Caco-2 (cell line): ENCODE measurements at regions not wholly inside any gene's neighbourhood (a gene's known extent, or its start where the extent isn't known, plus 50 kb on each side); places are given as distances from the start of the nearest gene placed in this dataset.

Experiments used
- BruUV-seq: library from RNA; stranded (reverse); fragments of 400-500 nt; replicated peaks from 2 replicates; lab custom pipeline; 2021; lab: Mats Ljungman, UMichigan
- CTCF ChIA-PET: fragments of 300-600 bp; sonication (Branson Sonifier 250); formaldehyde crosslinking; loops from one replicate; lab custom pipeline; 2022; ENCODE audit warnings: antibody characterized with exemption; lab: Charles Lee
- POLR2A ChIA-PET: fragments of 300-600 bp; sonication (Branson Sonifier 250); formaldehyde crosslinking; loops from one replicate; lab custom pipeline; 2022; ENCODE audit warnings: antibody characterized with exemption; lab: Charles Lee
- DNase-seq, 2 experiments: peaks; one replicate each; pipeline versions ENCODE4 v3.0.0 to v3.0.0-alpha.2; 2020 to 2022
- H3K27me3 ChIP-seq: replicated peaks from 2 replicates; pipeline ENCODE4 v1.6.0; 2011; ENCODE audit warnings: low read length; ENCODE audit not compliant: control insufficient read depth, insufficient read depth
- H3K36me3 ChIP-seq: 2 replicates; pipeline ENCODE4 v1.5.1; 2011; ENCODE audit warnings: low read length; ENCODE audit not compliant: control insufficient read depth, insufficient read depth
- H3K4me1 ChIP-seq: fragments of 250-450 bp; sonication (Bioruptor Pico); 2 replicates; pipeline ENCODE4 v1.5.1; 2020; ENCODE audit warnings: mild to moderate bottlenecking
- H3K4me3 ChIP-seq: 2 replicates; pipeline ENCODE4 v1.5.1; 2011; ENCODE audit warnings: low read depth, mild to moderate bottlenecking, control low read depth, low read length
- H3K9me3 ChIP-seq: fragments of 250-450 bp; sonication (Bioruptor Pico); 2 replicates; pipeline ENCODE4 v1.5.1; 2020; ENCODE audit warnings: mild to moderate bottlenecking, moderate library complexity
- H3K27ac Mint-ChIP-seq: one replicate; pipeline ENCODE4 v1.8.0; 2022; ENCODE audit warnings: mixed read lengths; ENCODE audit not compliant: unreplicated experiment
- H3K27me3 Mint-ChIP-seq: one replicate; pipeline ENCODE4 v1.8.0; 2022; ENCODE audit warnings: mixed read lengths; ENCODE audit not compliant: insufficient read depth, unreplicated experiment
- H3K36me3 Mint-ChIP-seq: one replicate; pipeline ENCODE4 v1.8.0; 2022; ENCODE audit warnings: mild to moderate bottlenecking, mixed read lengths; ENCODE audit not compliant: insufficient read depth, unreplicated experiment
- H3K4me1 Mint-ChIP-seq: one replicate; pipeline ENCODE4 v1.8.0; 2022; ENCODE audit warnings: low read depth, mixed read lengths; ENCODE audit not compliant: unreplicated experiment
- H3K4me3 Mint-ChIP-seq: one replicate; pipeline ENCODE4 v1.8.0; 2022; ENCODE audit warnings: mild to moderate bottlenecking, moderate library complexity, mixed read lengths; ENCODE audit not compliant: unreplicated experiment
- H3K9me3 Mint-ChIP-seq: one replicate; pipeline ENCODE4 v1.8.0; 2022; ENCODE audit warnings: mixed read lengths; ENCODE audit not compliant: unreplicated experiment
- CTCF ChIP-seq, 2 experiments: fragments of 200-600 bp in 1 of 2; IDR thresholded peaks; 1 replicate in 1 of 2; 2 replicates in 1 of 2; pipeline versions ENCODE4 v1.5.1 to v1.8.0; 2011 to 2022; ENCODE audit warnings: antibody characterized with exemption in 1 of 2, control low read depth in 1 of 2, inconsistent platforms in 1 of 2, low read depth in 1 of 2, low read length in 1 of 2, mild to moderate bottlenecking in 1 of 2, moderate library complexity in 1 of 2; ENCODE audit not compliant: insufficient read depth in 1 of 2, severe bottlenecking in 1 of 2, unreplicated experiment in 1 of 2
- intact Hi-C: fragments of 100-400 bp; cut with micrococcal nuclease; formaldehyde crosslinking; loops from one replicate; pipeline ENCODE4 v1.10.0; 2022; ENCODE audit not compliant: unreplicated experiment

- Mint-ChIP-seq H3K27ac (peak overlapping the region; percentile 7), H3K4me3 (no peak overlapping the region), H3K27me3 (no peaks in the 10 kb centered on the region), H3K4me1 (peaks cover 12% of the 10 kb centered on the region), H3K36me3 (peaks cover 6% of the 10 kb centered on the region), H3K9me3 (peaks cover 19% of the 10 kb centered on the region)
- BruUV-seq, result no TSS peak
- TF ChIP-seq CTCF (IDR thresholded peaks at IDR 0.05; ENCODE audit: insufficient read depth in 1 of 2, low read depth in 1 of 2, low read length in 1 of 2, severe bottlenecking in 1 of 2, unreplicated experiment in 1 of 2), result no peak
- no peaks in the 10 kb centered on the region; the same call in 1 of the 2 replicates for H3K36me3 ChIP-seq
- peaks cover 10% of the 10 kb centered on the region for H3K4me1 ChIP-seq
- no peaks in the 10 kb centered on the region for H3K27me3 ChIP-seq
- intact Hi-C loops, result no loop called here
- no peaks in the 10 kb centered on the region for H3K9me3 ChIP-seq
- H3K4me3 ChIP-seq, result no peak overlapping the region
- DNase-seq, result no peak
- ChIA-PET CTCF (no interaction called here), POLR2A (no interaction called here)
Measured at GRCh38 chr2:16441431-16441830, 224.2 kb downstream of the CYRIA start.

GRCh38 chr2:16440898-16441297 is 224.7 kb downstream of the CYRIA start:
- CTCF ChIA-PET, result no interaction called here
- peaks cover 10% of the 10 kb centered on the region for H3K4me1 ChIP-seq
- no peaks in the 10 kb centered on the region for H3K27me3 Mint-ChIP-seq
- no peak overlapping the region for H3K4me3 Mint-ChIP-seq
- intact Hi-C loops, result no loop called here
- H3K9me3 ChIP-seq, result no peaks in the 10 kb centered on the region
- TF ChIP-seq CTCF (IDR thresholded peaks at IDR 0.05; ENCODE audit: insufficient read depth in 1 of 2, low read depth in 1 of 2, low read length in 1 of 2, severe bottlenecking in 1 of 2, unreplicated experiment in 1 of 2), result no peak
- DNase-seq, result no peak
- peaks cover 24% of the 10 kb centered on the region for H3K9me3 Mint-ChIP-seq
- H3K4me1 Mint-ChIP-seq, result peaks cover 12% of the 10 kb centered on the region
- POLR2A ChIA-PET, result no interaction called here
- no TSS peak for BruUV-seq
- no peaks in the 10 kb centered on the region; the same call in 1 of the 2 replicates for H3K36me3 ChIP-seq
- peak overlapping the region; percentile 7 for H3K27ac Mint-ChIP-seq
- no peaks in the 10 kb centered on the region for H3K27me3 ChIP-seq
- peaks cover 6% of the 10 kb centered on the region for H3K36me3 Mint-ChIP-seq
- no peak overlapping the region for H3K4me3 ChIP-seq

- BruUV-seq, result no TSS peak
Measured at GRCh38 chr2:16438613-16439321, 226.9 kb downstream of the CYRIA start.

More at GRCh38 chr2:16438613-16439321, 226.9 kb downstream of the CYRIA start:
- POLR2A ChIA-PET, result no interaction called here
- H3K9me3 Mint-ChIP-seq, result peaks cover 26% of the 10 kb centered on the region
- peaks cover 6% of the 10 kb centered on the region for H3K36me3 Mint-ChIP-seq
- DNase-seq, result no peak
- no peak overlapping the region for H3K4me3 Mint-ChIP-seq
- H3K4me1 Mint-ChIP-seq, result peaks cover 12% of the 10 kb centered on the region
- H3K36me3 ChIP-seq, result no peaks in the 10 kb centered on the region; the same call in 1 of the 2 replicates
- no peaks in the 10 kb centered on the region for H3K27me3 ChIP-seq
- H3K27ac Mint-ChIP-seq, result no peak overlapping the region
- TF ChIP-seq CTCF (IDR thresholded peaks at IDR 0.05; ENCODE audit: insufficient read depth in 1 of 2, low read depth in 1 of 2, low read length in 1 of 2, severe bottlenecking in 1 of 2, unreplicated experiment in 1 of 2), result no peak
- CTCF ChIA-PET, result no interaction called here
- intact Hi-C loops, result no loop called here
- no peaks in the 10 kb centered on the region for H3K27me3 Mint-ChIP-seq
- peaks cover 10% of the 10 kb centered on the region for H3K4me1 ChIP-seq
- no peak overlapping the region for H3K4me3 ChIP-seq
- H3K9me3 ChIP-seq, result no peaks in the 10 kb centered on the region
